ENCODE measurements at regions not wholly inside any gene's neighbourhood (a gene's known extent, or its start where the extent isn't known, plus 50 kb on each side); places are given as distances from the start of the nearest gene placed in this dataset.
A peak's percentile ranks its signal among the peaks of the same experiment; 100 is the strongest.

GRCh38 chr5:98368141-98368540 is 405.3 kb upstream of the RGMB start:
- H3K18ac ChIP-seq (ENCODE audit: low read depth, low read length) = no peak overlapping the region
- no peak overlapping the region for H4K8ac ChIP-seq (ENCODE audit: low read depth in 2 of 2, low read length in 2 of 2)
- DNase-seq = peak; percentile 28
- H3K9me3 ChIP-seq (ENCODE audit: control insufficient read depth, insufficient read depth, low read length) = no peaks in the 10 kb centered on the region
- dilution Hi-C loops (cut with HindIII; ENCODE audit: low sequenced_read_pairs, unreplicated experiment) = no loop called here
- no peak overlapping the region for H3K9ac ChIP-seq (ENCODE audit: low read depth, low read length)
- BruUV-seq (replicated peaks) = no TSS peak
- intact Hi-C loops (cut with micrococcal nuclease) = no loop called here
- H2AFZ ChIP-seq (replicated peaks; ENCODE audit: low read length, poor library complexity) = no peak overlapping the region
- CTCF ChIA-PET = no interaction called here
- no peak overlapping the region for H3K14ac ChIP-seq (replicated peaks; ENCODE audit: low read depth, low read length)
- H3K36me3 ChIP-seq (ENCODE audit: control insufficient read depth, insufficient read depth, low read length) = no peaks in the 10 kb centered on the region
- H2BK5ac ChIP-seq (ENCODE audit: low read depth, low read length, poor library complexity, severe bottlenecking) = no peak overlapping the region
- H4K20me1 ChIP-seq (ENCODE audit: insufficient read depth, low read length) = no peaks in the 10 kb centered on the region
- no peak overlapping the region for H4K5ac ChIP-seq (ENCODE audit: low read depth, low read length)
- no peak overlapping the region for H3K27ac ChIP-seq (ENCODE audit: insufficient read depth, low read length)
- WGBS, 2 experiments (ENCODE audit: extremely low coverage in 2 of 2, insufficient read length in 1 of 2) = 100% methylated on average over 1 of the region's 1 CpG; no CpG with 5 or more reads in 1 of the 2 experiments
- ATAC-seq (ENCODE audit: low read depth) = no peak
- POLR2A ChIA-PET (ENCODE audit: unreplicated experiment) = no interaction called here
- no peak overlapping the region for H3K4ac ChIP-seq (ENCODE audit: low read depth, low read length)
- no peak overlapping the region for H2AK9ac ChIP-seq (replicated peaks; ENCODE audit: low read depth, low read length, poor library complexity)
- no peaks in the 10 kb centered on the region for H3K4me1 ChIP-seq (ENCODE audit: control insufficient read depth, insufficient read depth, low read length)
- no peak overlapping the region for H2AK5ac ChIP-seq (ENCODE audit: low read depth, low read length)
- H3K9me1 ChIP-seq (ENCODE audit: insufficient read depth, low read length) = no peaks in the 10 kb centered on the region
- H3K4me3 ChIP-seq (ENCODE audit: insufficient read depth, low read depth, low read length) = no peak overlapping the region
- in situ Hi-C loops (cut with MboI; ENCODE audit: low sequenced_read_pairs) = no loop called here
- no peaks in the 10 kb centered on the region for H3K79me1 ChIP-seq (ENCODE audit: low read depth in 1 of 2, low read length in 2 of 2)
- H3K27me3 ChIP-seq (ENCODE audit: control insufficient read depth, insufficient read depth, low read length) = no peaks in the 10 kb centered on the region
- no peak overlapping the region for H3K56ac ChIP-seq (ENCODE audit: extremely low read depth, insufficient read depth, low read length)
- no peak overlapping the region for H3K23ac ChIP-seq (ENCODE audit: low read depth, low read length)
- no peak overlapping the region for H2BK15ac ChIP-seq (ENCODE audit: low read depth, low read length)
- TF ChIP-seq BHLHE40 (IDR thresholded peaks at IDR 0.05; ENCODE audit: low read depth, low read length) = no peak
- TF ChIP-seq CHD1 (IDR thresholded peaks at IDR 0.05; ENCODE audit: low read depth, low read length) = no peak
- TF ChIP-seq RAD21 (IDR thresholded peaks at IDR 0.05; ENCODE audit: low read length) = no peak
- no peak for TF ChIP-seq NFE2L2 (IDR thresholded peaks at IDR 0.05; ENCODE audit: low read depth, low read length)
- no peak for TF ChIP-seq FOS (IDR thresholded peaks at IDR 0.05; ENCODE audit: low read depth, low read length)
- TF ChIP-seq POLR2A (IDR thresholded peaks at IDR 0.05; ENCODE audit: low read depth, low read length) = no peak
- no peak for TF ChIP-seq MAZ (IDR thresholded peaks at IDR 0.05; ENCODE audit: borderline replicate concordance, low read depth, low read length)
- no peak for TF ChIP-seq SMC3 (IDR thresholded peaks at IDR 0.05; ENCODE audit: low read depth, low read length)
- TF ChIP-seq ELK1 (IDR thresholded peaks at IDR 0.05; ENCODE audit: borderline replicate concordance, low read depth, low read length) = no peak
- no peak for TF ChIP-seq USF2 (IDR thresholded peaks at IDR 0.05; ENCODE audit: low read depth, low read length)
- TF ChIP-seq CEBPB (IDR thresholded peaks at IDR 0.05; ENCODE audit: low read depth, low read length) = no peak
- no peak for TF ChIP-seq MXI1 (IDR thresholded peaks at IDR 0.05; ENCODE audit: borderline replicate concordance, low read depth, low read length)
- no peak for TF ChIP-seq CTCF (conservative IDR thresholded peaks at IDR 0.05; ENCODE audit: low read depth, low read length)
- no peak for TF ChIP-seq MAFK (IDR thresholded peaks at IDR 0.05; ENCODE audit: low read depth, low read length)
- no peak for TF ChIP-seq RCOR1 (IDR thresholded peaks at IDR 0.05; ENCODE audit: insufficient replicate concordance, low read length)
- no peak for TF ChIP-seq RFX5 (IDR thresholded peaks at IDR 0.05; ENCODE audit: low read depth, low read length)
- H3K4me2 ChIP-seq (ENCODE audit: low read depth, low read length) = no peak overlapping the region
- no peak overlapping the region for H2BK20ac ChIP-seq (ENCODE audit: low read depth, low read length)
- no peak overlapping the region for H2BK120ac ChIP-seq (ENCODE audit: low read depth, low read length)
- no peak overlapping the region for H4K91ac ChIP-seq (ENCODE audit: insufficient read depth, low read depth, low read length)
